ENCODE measurements at regions not wholly inside any gene's neighbourhood (a gene's known extent, or its start where the extent isn't known, plus 50 kb on each side); places are given as distances from the start of the nearest gene placed in this dataset.

DNA sequence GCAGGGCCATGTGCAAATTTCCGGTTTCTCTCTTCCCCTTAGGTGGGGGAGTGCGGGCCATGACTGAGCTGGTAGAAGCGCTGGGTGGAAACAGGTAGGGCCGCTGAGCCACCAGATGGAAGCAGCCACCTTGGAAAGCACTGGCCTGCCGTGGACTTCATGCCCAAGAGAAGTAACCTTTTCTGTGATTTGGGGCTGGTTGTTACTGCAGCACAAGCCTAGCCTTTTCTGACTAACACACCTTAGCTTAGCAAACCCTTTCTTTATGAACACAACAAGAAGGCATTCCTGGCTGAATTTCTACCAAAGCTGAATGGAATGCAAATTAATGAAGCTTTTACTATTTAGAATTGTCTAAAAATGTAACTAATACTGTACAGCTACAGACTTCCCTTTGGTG lies 149.6 kb upstream of the UBE2E1 start:
- TF ChIP-seq, protein P1, sequence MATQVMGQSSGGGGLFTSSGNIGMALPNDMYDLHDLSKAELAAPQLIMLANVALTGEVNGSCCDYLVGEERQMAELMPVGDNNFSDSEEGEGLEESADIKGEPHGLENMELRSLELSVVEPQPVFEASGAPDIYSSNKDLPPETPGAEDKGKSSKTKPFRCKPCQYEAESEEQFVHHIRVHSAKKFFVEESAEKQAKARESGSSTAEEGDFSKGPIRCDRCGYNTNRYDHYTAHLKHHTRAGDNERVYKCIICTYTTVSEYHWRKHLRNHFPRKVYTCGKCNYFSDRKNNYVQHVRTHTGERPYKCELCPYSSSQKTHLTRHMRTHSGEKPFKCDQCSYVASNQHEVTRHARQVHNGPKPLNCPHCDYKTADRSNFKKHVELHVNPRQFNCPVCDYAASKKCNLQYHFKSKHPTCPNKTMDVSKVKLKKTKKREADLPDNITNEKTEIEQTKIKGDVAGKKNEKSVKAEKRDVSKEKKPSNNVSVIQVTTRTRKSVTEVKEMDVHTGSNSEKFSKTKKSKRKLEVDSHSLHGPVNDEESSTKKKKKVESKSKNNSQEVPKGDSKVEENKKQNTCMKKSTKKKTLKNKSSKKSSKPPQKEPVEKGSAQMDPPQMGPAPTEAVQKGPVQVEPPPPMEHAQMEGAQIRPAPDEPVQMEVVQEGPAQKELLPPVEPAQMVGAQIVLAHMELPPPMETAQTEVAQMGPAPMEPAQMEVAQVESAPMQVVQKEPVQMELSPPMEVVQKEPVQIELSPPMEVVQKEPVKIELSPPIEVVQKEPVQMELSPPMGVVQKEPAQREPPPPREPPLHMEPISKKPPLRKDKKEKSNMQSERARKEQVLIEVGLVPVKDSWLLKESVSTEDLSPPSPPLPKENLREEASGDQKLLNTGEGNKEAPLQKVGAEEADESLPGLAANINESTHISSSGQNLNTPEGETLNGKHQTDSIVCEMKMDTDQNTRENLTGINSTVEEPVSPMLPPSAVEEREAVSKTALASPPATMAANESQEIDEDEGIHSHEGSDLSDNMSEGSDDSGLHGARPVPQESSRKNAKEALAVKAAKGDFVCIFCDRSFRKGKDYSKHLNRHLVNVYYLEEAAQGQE (IDR thresholded peaks at IDR 0.05; ENCODE audit: insufficient read depth in 1 of 2, low read depth in 2 of 2, low read length in 2 of 2) = no peak
- no peak for TF ChIP-seq FOXP2 (optimal IDR thresholded peaks at IDR 0.05; ENCODE audit: borderline replicate concordance, extremely low read depth, extremely low read length, insufficient read depth)

All from PFSK-1 (cell line).